ENCODE measurements at regions not wholly inside any gene's neighbourhood (a gene's known extent, or its start where the extent isn't known, plus 50 kb on each side); places are given as distances from the start of the nearest gene placed in this dataset.
A peak's percentile ranks its signal among the peaks of the same experiment; 100 is the strongest.
"Not testable (repeated sequence)": the region's sequence is repeated elsewhere in the genome, so short reads cannot be mapped to it uniquely, and the experiment has no call there.

- no peak overlapping the region for H3K27ac ChIP-seq (ENCODE audit: low read length)
- WGBS (ENCODE audit: insufficient coverage): no CpG with 5 or more reads among the region's 1 CpG
- no peak for DNase-seq
- no peaks in the 10 kb centered on the region for H3K9me3 ChIP-seq (replicated peaks; ENCODE audit: control insufficient read depth, low read depth, low read length)
- H3K4me3 ChIP-seq (ENCODE audit: low read length): no peak overlapping the region
- H3K36me3 ChIP-seq (ENCODE audit: control insufficient read depth, insufficient read depth, low read length): no peaks in the 10 kb centered on the region
- no peaks in the 10 kb centered on the region for H3K27me3 ChIP-seq (ENCODE audit: control insufficient read depth, insufficient read depth, low read length)
- no peaks in the 10 kb centered on the region for H3K4me1 ChIP-seq (ENCODE audit: control insufficient read depth, insufficient read depth, low read length)
Measured at GRCh38 chr10:53548664-53549063, 776.1 kb upstream of the MBL2 start.

GRCh38 chr10:53547364-53547763, 774.8 kb upstream of the MBL2 start:
- no CpG with 5 or more reads among the region's 1 CpG for WGBS (ENCODE audit: insufficient coverage)
- H3K4me1 ChIP-seq (ENCODE audit: control insufficient read depth, insufficient read depth, low read length): no peaks in the 10 kb centered on the region
- H3K36me3 ChIP-seq (ENCODE audit: control insufficient read depth, insufficient read depth, low read length): no peaks in the 10 kb centered on the region
- H3K27ac ChIP-seq (ENCODE audit: low read length): no peak overlapping the region
- H3K27me3 ChIP-seq (ENCODE audit: control insufficient read depth, insufficient read depth, low read length): no peaks in the 10 kb centered on the region
- no peak overlapping the region for H3K4me3 ChIP-seq (ENCODE audit: low read length)
- DNase-seq: no peak
- H3K9me3 ChIP-seq (replicated peaks; ENCODE audit: control insufficient read depth, low read depth, low read length): no peaks in the 10 kb centered on the region

- no peaks in the 10 kb centered on the region for H3K27me3 ChIP-seq (ENCODE audit: control insufficient read depth, insufficient read depth, low read length)
- H3K36me3 ChIP-seq (ENCODE audit: control insufficient read depth, insufficient read depth, low read length): no peaks in the 10 kb centered on the region
- no peak overlapping the region for H3K27ac ChIP-seq (ENCODE audit: low read length)
- no peaks in the 10 kb centered on the region for H3K4me1 ChIP-seq (ENCODE audit: control insufficient read depth, insufficient read depth, low read length)
- no peak overlapping the region for H3K4me3 ChIP-seq (ENCODE audit: low read length)
- no CpG with 5 or more reads among the region's 2 CpGs for WGBS (ENCODE audit: insufficient coverage)
- H3K9me3 ChIP-seq (replicated peaks; ENCODE audit: control insufficient read depth, low read depth, low read length): no peaks in the 10 kb centered on the region
- DNase-seq: no peak
Measured at GRCh38 chr10:53543410-53543809, 770.8 kb upstream of the MBL2 start.

GRCh38 chr10:53537508-53537907, 764.9 kb upstream of the MBL2 start:
- H3K27ac ChIP-seq (ENCODE audit: low read length): no peak overlapping the region
- no peaks in the 10 kb centered on the region for H3K27me3 ChIP-seq (ENCODE audit: control insufficient read depth, insufficient read depth, low read length)
- H3K4me3 ChIP-seq (ENCODE audit: low read length): no peak overlapping the region
- no peaks in the 10 kb centered on the region for H3K36me3 ChIP-seq (ENCODE audit: control insufficient read depth, insufficient read depth, low read length)
- no peaks in the 10 kb centered on the region for H3K4me1 ChIP-seq (ENCODE audit: control insufficient read depth, insufficient read depth, low read length)
- DNase-seq: peak; percentile 7
- no peaks in the 10 kb centered on the region for H3K9me3 ChIP-seq (replicated peaks; ENCODE audit: control insufficient read depth, low read depth, low read length)

- Histone ChIP-seq H3K9me3 (replicated peaks; ENCODE audit: control insufficient read depth, low read depth, low read length) (no peaks in the 10 kb centered on the region), H3K36me3 (ENCODE audit: control insufficient read depth, insufficient read depth, low read length) (no peaks in the 10 kb centered on the region), H3K27ac (ENCODE audit: low read length) (no peak overlapping the region), H3K27me3 (ENCODE audit: control insufficient read depth, insufficient read depth, low read length) (no peaks in the 10 kb centered on the region), H3K4me1 (ENCODE audit: control insufficient read depth, insufficient read depth, low read length) (no peaks in the 10 kb centered on the region), H3K4me3 (ENCODE audit: low read length) (no peak overlapping the region)
- WGBS (ENCODE audit: insufficient coverage): 100% methylated on average over 1 of the region's 5 CpGs
- DNase-seq: no peak
Measured at GRCh38 chr10:53536322-53536721, 763.7 kb upstream of the MBL2 start.

- Histone ChIP-seq H3K27me3 (ENCODE audit: control insufficient read depth, insufficient read depth, low read length) (no peaks in the 10 kb centered on the region), H3K4me3 (ENCODE audit: low read length) (no peak overlapping the region), H3K36me3 (ENCODE audit: control insufficient read depth, insufficient read depth, low read length) (no peaks in the 10 kb centered on the region), H3K4me1 (ENCODE audit: control insufficient read depth, insufficient read depth, low read length) (no peaks in the 10 kb centered on the region), H3K27ac (ENCODE audit: low read length) (no peak overlapping the region), H3K9me3 (replicated peaks; ENCODE audit: control insufficient read depth, low read depth, low read length) (no peaks in the 10 kb centered on the region)
- no peak for DNase-seq
Measured at GRCh38 chr10:53534428-53534827, 761.8 kb upstream of the MBL2 start.

GRCh38 chr10:53528974-53529373, 756.4 kb upstream of the MBL2 start:
- no peak overlapping the region for H3K4me3 ChIP-seq (ENCODE audit: low read length)
- no peaks in the 10 kb centered on the region for H3K9me3 ChIP-seq (replicated peaks; ENCODE audit: control insufficient read depth, low read depth, low read length)
- no CpG with 5 or more reads among the region's 2 CpGs for WGBS (ENCODE audit: insufficient coverage)
- no peaks in the 10 kb centered on the region for H3K4me1 ChIP-seq (ENCODE audit: control insufficient read depth, insufficient read depth, low read length)
- H3K36me3 ChIP-seq (ENCODE audit: control insufficient read depth, insufficient read depth, low read length): no peaks in the 10 kb centered on the region
- no peaks in the 10 kb centered on the region for H3K27me3 ChIP-seq (ENCODE audit: control insufficient read depth, insufficient read depth, low read length)
- no peak overlapping the region for H3K27ac ChIP-seq (ENCODE audit: low read length)
- DNase-seq: no peak

- H3K36me3 ChIP-seq (ENCODE audit: control insufficient read depth, insufficient read depth, low read length): no peaks in the 10 kb centered on the region
- no peak overlapping the region for H3K27ac ChIP-seq (ENCODE audit: low read length)
- peaks cover 9% of the 10 kb centered on the region for H3K9me3 ChIP-seq (replicated peaks; ENCODE audit: control insufficient read depth, low read depth, low read length)
- no peaks in the 10 kb centered on the region for H3K27me3 ChIP-seq (ENCODE audit: control insufficient read depth, insufficient read depth, low read length)
- no CpG with 5 or more reads among the region's 2 CpGs for WGBS (ENCODE audit: insufficient coverage)
- no peak for DNase-seq
- H3K4me1 ChIP-seq (ENCODE audit: control insufficient read depth, insufficient read depth, low read length): no peaks in the 10 kb centered on the region
- H3K4me3 ChIP-seq (ENCODE audit: low read length): no peak overlapping the region
Measured at GRCh38 chr10:53521046-53521445, 748.5 kb upstream of the MBL2 start.

GRCh38 chr10:53508197-53508596, 735.6 kb upstream of the MBL2 start:
- Histone ChIP-seq H3K9me3 (replicated peaks; ENCODE audit: control insufficient read depth, low read depth, low read length) (no peaks in the 10 kb centered on the region), H3K4me1 (ENCODE audit: control insufficient read depth, insufficient read depth, low read length) (no peaks in the 10 kb centered on the region), H3K27ac (ENCODE audit: low read length) (no peak overlapping the region), H3K36me3 (ENCODE audit: control insufficient read depth, insufficient read depth, low read length) (no peaks in the 10 kb centered on the region), H3K27me3 (ENCODE audit: control insufficient read depth, insufficient read depth, low read length) (no peaks in the 10 kb centered on the region), H3K4me3 (ENCODE audit: low read length) (no peak overlapping the region)
- no peak for DNase-seq
- no CpG with 5 or more reads among the region's 1 CpG for WGBS (ENCODE audit: insufficient coverage)

- not testable (repeated sequence) for H3K27ac ChIP-seq (ENCODE audit: low read length); H3K36me3 ChIP-seq (ENCODE audit: control insufficient read depth, insufficient read depth, low read length); DNase-seq; H3K9me3 ChIP-seq (replicated peaks; ENCODE audit: control insufficient read depth, low read depth, low read length); H3K4me3 ChIP-seq (ENCODE audit: low read length); H3K27me3 ChIP-seq (ENCODE audit: control insufficient read depth, insufficient read depth, low read length); H3K4me1 ChIP-seq (ENCODE audit: control insufficient read depth, insufficient read depth, low read length)
- no CpG with 5 or more reads among the region's 2 CpGs for WGBS (ENCODE audit: insufficient coverage)
Measured at GRCh38 chr10:53504492-53504891, 731.9 kb upstream of the MBL2 start.

GRCh38 chr10:53491774-53492173, 719.2 kb upstream of the MBL2 start:
- no peak overlapping the region for H3K27ac ChIP-seq (ENCODE audit: low read length)
- no peak overlapping the region for H3K4me3 ChIP-seq (ENCODE audit: low read length)
- no peaks in the 10 kb centered on the region for H3K9me3 ChIP-seq (replicated peaks; ENCODE audit: control insufficient read depth, low read depth, low read length)
- no peaks in the 10 kb centered on the region for H3K27me3 ChIP-seq (ENCODE audit: control insufficient read depth, insufficient read depth, low read length)
- DNase-seq: peak; percentile 1
- 29% methylated on average over 1 of the region's 2 CpGs for WGBS (ENCODE audit: insufficient coverage)
- H3K4me1 ChIP-seq (ENCODE audit: control insufficient read depth, insufficient read depth, low read length): no peaks in the 10 kb centered on the region
- no peaks in the 10 kb centered on the region for H3K36me3 ChIP-seq (ENCODE audit: control insufficient read depth, insufficient read depth, low read length)

All from muscle of leg (tissue), 3 donors.